ENCODE measurements at regions not wholly inside any gene's neighbourhood (a gene's known extent, or its start where the extent isn't known, plus 50 kb on each side); places are given as distances from the start of the nearest gene placed in this dataset.

GRCh38 chr5:106086352-106086751 lies 1584.4 kb downstream of the EFNA5 start:
- TF ChIP-seq EZH2 (IDR thresholded peaks at IDR 0.05; ENCODE audit: borderline replicate concordance): no peak
- no peak for TF ChIP-seq CTCF (IDR thresholded peaks at IDR 0.05; ENCODE audit: poor library complexity)
- no peak for TF ChIP-seq EZH2phosphoT487 (IDR thresholded peaks at IDR 0.05; ENCODE audit: low read depth, severe bottlenecking, unreplicated experiment)
